ENCODE measurements at regions not wholly inside any gene's neighbourhood (a gene's known extent, or its start where the extent isn't known, plus 50 kb on each side); places are given as distances from the start of the nearest gene placed in this dataset.

- Mint-ChIP-seq H3K9me3 (peaks cover 5% of the 10 kb centered on the region), H3K4me1 (peaks cover 6% of the 10 kb centered on the region), H3K27me3 (ENCODE audit: low read depth) (no peaks in the 10 kb centered on the region), H3K36me3 (ENCODE audit: low read depth) (no peaks in the 10 kb centered on the region), H3K27ac (peak overlapping the region in 1 of 3 experiments; percentile 88), H3K4me3 (no peak overlapping the region)
- TF ChIP-seq CTCF (IDR thresholded peaks at IDR 0.05; ENCODE audit: unreplicated experiment in 3 of 3) = no peak
Measured at GRCh38 chr1:105102371-105102770, 1352.7 kb downstream of the AMY1C start.

- Mint-ChIP-seq H3K27ac (no peak overlapping the region), H3K4me1 (no peaks in the 10 kb centered on the region), H3K27me3 (ENCODE audit: low read depth) (no peaks in the 10 kb centered on the region), H3K36me3 (ENCODE audit: low read depth) (no peaks in the 10 kb centered on the region), H3K9me3 (no peaks in the 10 kb centered on the region), H3K4me3 (no peak overlapping the region)
- TF ChIP-seq CTCF (IDR thresholded peaks at IDR 0.05; ENCODE audit: unreplicated experiment in 3 of 3) = no peak
Measured at GRCh38 chr1:105122041-105122440, 1372.3 kb downstream of the AMY1C start.

- Mint-ChIP-seq H3K4me3 (no peak overlapping the region), H3K27me3 (ENCODE audit: low read depth) (peaks cover 4% of the 10 kb centered on the region), H3K9me3 (no peaks in the 10 kb centered on the region), H3K27ac (peak overlapping the region in 1 of 3 experiments; percentile 12), H3K36me3 (ENCODE audit: low read depth) (no peaks in the 10 kb centered on the region), H3K4me1 (peaks cover 8% of the 10 kb centered on the region)
- peak; percentile 51 to 59 (median 58) for TF ChIP-seq CTCF (IDR thresholded peaks at IDR 0.05; ENCODE audit: unreplicated experiment in 3 of 3)
Measured at GRCh38 chr1:105137543-105138457, 1388.1 kb downstream of the AMY1C start.

GRCh38 chr1:105138458-105138893, 1388.8 kb downstream of the AMY1C start:
- H3K27me3 Mint-ChIP-seq (ENCODE audit: low read depth) = peaks cover 4% of the 10 kb centered on the region
- TF ChIP-seq CTCF (IDR thresholded peaks at IDR 0.05; ENCODE audit: unreplicated experiment in 3 of 3) = no peak
- no peaks in the 10 kb centered on the region for H3K9me3 Mint-ChIP-seq
- H3K27ac Mint-ChIP-seq = peak overlapping the region in 2 of 3 experiments; percentile 10 to 12
- no peak overlapping the region for H3K4me3 Mint-ChIP-seq
- no peaks in the 10 kb centered on the region for H3K36me3 Mint-ChIP-seq (ENCODE audit: low read depth)
- peaks cover 8% of the 10 kb centered on the region for H3K4me1 Mint-ChIP-seq

GRCh38 chr1:105172788-105173187, 1423.1 kb downstream of the AMY1C start:
- TF ChIP-seq CTCF (IDR thresholded peaks at IDR 0.05; ENCODE audit: unreplicated experiment in 3 of 3) = no peak
- H3K27ac Mint-ChIP-seq = peak overlapping the region in 1 of 3 experiments; percentile 40
- no peaks in the 10 kb centered on the region for H3K9me3 Mint-ChIP-seq

More at GRCh38 chr1:105172788-105173187, 1423.1 kb downstream of the AMY1C start:
- Mint-ChIP-seq H3K27me3 (ENCODE audit: low read depth) (peaks cover 3% of the 10 kb centered on the region), H3K4me3 (no peak overlapping the region), H3K4me1 (peaks cover 6% of the 10 kb centered on the region), H3K36me3 (ENCODE audit: low read depth) (no peaks in the 10 kb centered on the region)
